ENCODE measurements at regions not wholly inside any gene's neighbourhood (a gene's known extent, or its start where the extent isn't known, plus 50 kb on each side); places are given as distances from the start of the nearest gene placed in this dataset.

GRCh38 chr7:10471280-10472058, 502.2 kb upstream of the PHF14 start:
- Histone ChIP-seq H3K4me3 (no peak overlapping the region), H3K9me3 (no peaks in the 10 kb centered on the region), H3K36me3 (no peaks in the 10 kb centered on the region), H3K27ac (no peak overlapping the region), H3K4me1 (no peaks in the 10 kb centered on the region), H3K27me3 (no peaks in the 10 kb centered on the region)
- WGBS, 2 donors (ENCODE audit: low coverage in 1 of 2), result 51 to 55% methylated on average over 2 of the region's 2 CpGs
- no peak for TF ChIP-seq POLR2A (IDR thresholded peaks at IDR 0.05)
- no peak for TF ChIP-seq CTCF (IDR thresholded peaks at IDR 0.05)
- no peak for TF ChIP-seq EP300 (IDR thresholded peaks at IDR 0.05)
- TF ChIP-seq POLR2AphosphoS5 (IDR thresholded peaks at IDR 0.05), result no peak
- ATAC-seq, result no peak

GRCh38 chr7:10472115-10472514, 501.6 kb upstream of the PHF14 start:
- 66 to 79% methylated on average over 3 of the region's 3 CpGs for WGBS, 2 donors (ENCODE audit: low coverage in 1 of 2)
- TF ChIP-seq CTCF (IDR thresholded peaks at IDR 0.05) (no peak), EP300 (IDR thresholded peaks at IDR 0.05) (no peak), POLR2A (IDR thresholded peaks at IDR 0.05) (no peak), POLR2AphosphoS5 (IDR thresholded peaks at IDR 0.05) (no peak)

DNA sequence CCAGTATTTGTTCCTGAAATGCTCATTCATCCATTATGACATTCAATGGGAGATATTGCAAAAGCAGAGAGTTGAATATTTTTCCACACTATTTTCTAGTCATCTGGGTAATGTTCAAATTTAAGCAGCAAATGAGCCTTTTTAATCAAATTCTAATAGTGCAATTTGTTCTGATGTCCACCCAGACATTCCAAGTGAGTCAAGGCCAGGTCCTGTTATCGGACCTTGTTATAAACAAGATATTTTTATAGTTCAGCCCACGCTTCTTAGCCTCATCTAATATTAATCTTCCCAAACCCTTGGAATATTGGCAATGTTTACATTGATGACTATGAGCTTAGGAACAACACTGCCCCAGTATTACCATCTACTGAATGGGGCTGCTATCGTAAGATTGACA, 500.1 kb upstream of the PHF14 start:
- no peaks in the 10 kb centered on the region for H3K9me3 ChIP-seq
- no peak overlapping the region for H3K4me3 ChIP-seq
- H3K27me3 ChIP-seq, result no peaks in the 10 kb centered on the region
- ATAC-seq, result no peak
- H3K36me3 ChIP-seq, result no peaks in the 10 kb centered on the region
- no peak overlapping the region for H3K27ac ChIP-seq
- TF ChIP-seq CTCF (IDR thresholded peaks at IDR 0.05) (no peak), POLR2AphosphoS5 (IDR thresholded peaks at IDR 0.05) (no peak), EP300 (IDR thresholded peaks at IDR 0.05) (no peak), POLR2A (IDR thresholded peaks at IDR 0.05) (no peak)
- H3K4me1 ChIP-seq, result no peaks in the 10 kb centered on the region
- WGBS, 2 donors (ENCODE audit: low coverage in 1 of 2), result 21 to 39% methylated on average over 3 of the region's 3 CpGs

More at GRCh38 chr7:10472115-10472514, 501.6 kb upstream of the PHF14 start:
- no peak overlapping the region for H3K27ac ChIP-seq
- H3K36me3 ChIP-seq, result no peaks in the 10 kb centered on the region
- ATAC-seq, result no peak
- no peaks in the 10 kb centered on the region for H3K4me1 ChIP-seq
- H3K9me3 ChIP-seq, result no peaks in the 10 kb centered on the region
- H3K27me3 ChIP-seq, result no peaks in the 10 kb centered on the region
- no peak overlapping the region for H3K4me3 ChIP-seq

GRCh38 chr7:10474048-10474447, 499.6 kb upstream of the PHF14 start:
- no peaks in the 10 kb centered on the region for H3K36me3 ChIP-seq
- no peaks in the 10 kb centered on the region for H3K4me1 ChIP-seq
- H3K9me3 ChIP-seq, result no peaks in the 10 kb centered on the region
- no peak overlapping the region for H3K27ac ChIP-seq
- TF ChIP-seq POLR2AphosphoS5 (IDR thresholded peaks at IDR 0.05) (no peak), EP300 (IDR thresholded peaks at IDR 0.05) (no peak), POLR2A (IDR thresholded peaks at IDR 0.05) (no peak), CTCF (IDR thresholded peaks at IDR 0.05) (no peak)
- no peak for ATAC-seq
- 68% methylated on average over 3 of the region's 3 CpGs for WGBS, 2 donors (ENCODE audit: low coverage in 1 of 2)
- no peaks in the 10 kb centered on the region for H3K27me3 ChIP-seq
- no peak overlapping the region for H3K4me3 ChIP-seq

- H3K9me3 ChIP-seq, result no peaks in the 10 kb centered on the region
- TF ChIP-seq EP300 (IDR thresholded peaks at IDR 0.05) (no peak), POLR2A (IDR thresholded peaks at IDR 0.05) (no peak)
- no peak overlapping the region for H3K27ac ChIP-seq
- no peaks in the 10 kb centered on the region for H3K27me3 ChIP-seq
- no peak overlapping the region for H3K4me3 ChIP-seq
- WGBS, 2 donors (ENCODE audit: low coverage in 1 of 2), result 87 to 90% methylated on average over 5 to 9 of the region's 20 CpGs
- no peak for ATAC-seq
- no peaks in the 10 kb centered on the region for H3K36me3 ChIP-seq
- no peaks in the 10 kb centered on the region for H3K4me1 ChIP-seq
These were observed 497.6 kb upstream of the PHF14 start for GRCh38 chr7:10475940-10476641.
